GM19328 (cell line): ENCODE measurements at regions not wholly inside any gene's neighbourhood (a gene's known extent, or its start where the extent isn't known, plus 50 kb on each side); places are given as distances from the start of the nearest gene placed in this dataset.
"Not testable (repeated sequence)": the region's sequence is repeated elsewhere in the genome, so short reads cannot be mapped to it uniquely, and the experiment has no call there.

Experiments used
- ATAC-seq: cut with Tn5 transposase; IDR thresholded peaks from one replicate; pipeline ENCODE4 v1.9.1; 2021; ENCODE audit warnings: mild to moderate bottlenecking, moderate library complexity; ENCODE audit not compliant: unreplicated experiment

DNA sequence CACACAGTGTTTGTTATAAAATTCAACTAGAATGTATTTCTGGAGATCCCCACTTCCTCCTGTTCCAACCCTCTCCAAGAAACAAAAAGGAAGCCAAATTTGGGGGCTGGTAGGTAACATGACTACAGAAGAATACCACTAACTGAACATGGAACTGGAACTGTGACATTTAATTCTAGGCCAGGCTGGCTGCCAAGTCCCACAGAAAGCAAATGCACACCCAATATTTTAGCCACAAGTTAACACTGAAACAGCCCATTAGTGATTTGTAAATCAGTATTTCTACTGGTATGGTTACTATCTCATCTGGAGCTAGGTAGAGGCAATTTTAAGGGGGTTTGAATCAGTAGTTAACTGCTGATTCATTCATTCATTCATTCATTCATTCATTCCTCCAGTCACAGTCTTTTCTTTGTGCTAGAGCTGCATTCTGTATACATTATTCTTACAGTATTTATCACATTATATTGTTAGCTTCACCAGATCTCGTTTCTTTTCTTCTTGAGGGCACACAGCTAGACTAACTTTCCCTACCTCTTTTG lies 131.7 kb upstream of the GDNF start:
- no peak for ATAC-seq

- ATAC-seq, result no peak
These were observed 127.0 kb upstream of the GDNF start for GRCh38 chr5:37966871-37967270.

DNA sequence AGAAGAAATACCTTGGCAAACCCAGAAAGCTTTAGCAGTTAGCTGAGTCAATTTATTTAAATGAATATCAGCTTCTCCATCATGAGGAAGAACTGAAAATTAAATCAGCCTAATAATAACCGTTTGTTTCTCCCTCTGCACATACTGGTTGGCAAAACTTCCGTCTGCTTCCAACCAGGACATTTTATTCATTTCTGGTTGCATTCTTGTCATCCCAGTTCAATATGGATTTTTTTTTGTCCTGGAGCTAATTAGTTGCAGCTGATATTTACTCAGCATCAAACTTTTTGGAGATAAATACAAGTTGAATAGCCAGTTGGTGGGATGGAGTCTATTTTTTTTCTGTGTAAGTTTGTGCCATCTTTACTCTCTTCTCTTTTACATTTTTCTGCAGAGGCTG lies 126.5 kb upstream of the GDNF start:
- ATAC-seq, result no peak

DNA sequence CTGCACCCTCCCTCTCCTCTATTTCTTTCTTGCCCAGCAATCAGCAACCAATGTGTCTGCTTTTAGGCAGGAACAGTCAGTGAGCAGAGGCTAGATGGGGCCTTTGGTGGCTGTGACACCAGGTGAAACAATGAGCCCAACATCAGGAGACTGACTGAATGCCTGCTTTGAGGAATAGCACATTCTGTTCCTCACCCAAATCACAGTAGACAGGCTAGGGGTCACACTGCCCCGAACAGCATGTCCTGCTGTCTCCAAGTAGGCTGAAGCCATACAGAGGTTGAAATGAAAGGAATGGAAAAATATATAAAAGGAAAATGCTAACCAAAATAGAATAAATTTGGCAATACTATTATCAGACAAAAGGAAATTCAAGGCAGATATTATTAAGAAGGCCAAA lies 122.5 kb upstream of the GDNF start:
- ATAC-seq, result no peak

GRCh38 chr5:37957218-37957617 lies 117.4 kb upstream of the GDNF start:
- no peak for ATAC-seq

DNA sequence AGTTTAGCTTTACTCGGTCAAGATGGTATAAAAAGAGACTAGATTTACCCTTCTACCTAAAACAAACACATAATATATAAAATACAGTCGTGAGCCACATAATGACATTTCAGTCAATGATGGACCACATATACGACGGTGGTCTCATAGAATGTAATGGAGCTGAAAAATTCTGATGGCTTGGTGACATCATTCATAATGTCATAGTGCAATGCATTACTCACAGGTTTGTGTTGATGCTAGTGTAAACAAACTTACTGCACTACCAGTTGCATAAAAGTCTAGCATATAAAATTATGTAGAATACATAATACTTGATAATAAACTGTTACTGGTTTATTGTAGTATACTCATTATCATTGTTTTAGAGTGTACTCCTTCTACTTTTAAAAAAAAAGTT lies 115.9 kb upstream of the GDNF start:
- ATAC-seq, result no peak

GRCh38 chr5:37954561-37954960 lies 114.7 kb upstream of the GDNF start:
- no peak for ATAC-seq

DNA sequence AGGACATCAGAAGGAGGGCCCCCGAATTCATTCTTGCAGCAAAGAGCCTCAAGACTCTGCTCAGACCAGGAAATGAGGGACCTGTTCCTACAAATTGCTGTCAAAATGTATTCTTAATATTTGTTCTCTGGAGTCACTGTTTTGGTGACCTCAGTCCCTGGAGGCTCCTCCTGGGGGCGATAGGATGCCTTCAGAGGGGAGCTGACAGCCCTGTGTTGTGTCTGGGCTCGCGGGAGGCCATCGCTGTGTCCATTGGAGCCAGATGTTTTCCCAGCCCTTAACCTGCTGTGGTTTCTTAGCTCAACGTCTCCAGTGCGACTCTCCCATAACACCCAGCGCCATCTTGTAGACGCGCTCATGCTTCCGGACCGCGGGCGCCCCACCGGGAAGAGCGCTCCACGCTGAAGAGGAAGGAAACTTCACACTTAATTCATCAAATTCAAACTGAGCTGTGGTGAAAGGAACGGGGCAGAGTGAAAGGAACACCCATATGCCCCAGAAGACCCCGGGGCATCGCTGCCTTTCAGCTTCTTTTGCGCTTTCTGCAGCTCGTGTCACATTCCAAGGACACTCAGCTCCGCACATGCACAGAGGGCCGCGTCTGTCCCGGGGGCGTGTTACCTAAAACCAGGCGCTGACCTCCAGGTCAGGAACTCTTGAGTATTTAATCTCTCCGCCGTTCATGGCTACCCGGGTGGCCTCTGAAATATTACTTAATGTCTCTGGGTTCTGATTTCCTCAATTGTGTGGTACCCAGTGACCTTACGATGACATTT lies 112.3 kb upstream of the GDNF start:
- ATAC-seq, result no peak

- ATAC-seq, result no peak
These were observed 110.6 kb upstream of the GDNF start for GRCh38 chr5:37950436-37950835.

DNA sequence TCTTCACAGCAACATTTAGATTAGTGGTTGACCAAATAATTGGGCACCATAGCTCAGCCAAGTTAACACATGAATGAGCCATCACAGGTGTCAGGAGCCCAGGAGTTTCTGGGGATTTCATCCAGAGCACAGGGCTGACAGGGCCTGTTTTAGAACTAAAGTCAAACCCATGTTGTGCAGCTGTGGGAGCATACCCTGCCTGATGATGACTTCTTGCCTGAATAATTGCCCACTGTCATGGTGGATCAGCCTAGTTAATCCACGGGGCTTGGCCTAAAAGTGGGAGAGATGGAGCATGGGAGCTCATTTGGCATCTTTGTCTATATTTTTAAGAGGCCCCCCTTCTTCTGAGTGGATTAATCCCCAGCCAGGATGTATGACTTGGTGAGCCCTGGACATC lies 105.6 kb upstream of the GDNF start:
- ATAC-seq, result no peak

DNA sequence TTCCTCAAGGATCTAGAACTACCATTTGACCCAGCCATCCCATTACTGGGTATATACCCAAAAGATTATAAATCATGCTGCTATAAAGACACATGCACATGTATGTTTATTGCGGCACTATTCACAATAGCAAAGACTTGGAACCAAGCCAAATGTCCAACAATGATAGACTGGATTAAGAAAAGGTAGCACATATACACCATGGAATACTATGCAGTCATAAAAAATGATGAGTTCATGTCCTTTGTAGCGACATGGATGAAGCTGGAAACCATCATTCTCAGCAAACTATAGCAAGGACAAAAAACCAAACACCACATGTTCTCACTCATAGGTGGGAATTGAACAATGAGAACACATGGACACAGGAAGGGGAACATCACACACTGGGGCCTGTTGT lies 103.3 kb upstream of the GDNF start:
- ATAC-seq, result not testable (repeated sequence)

DNA sequence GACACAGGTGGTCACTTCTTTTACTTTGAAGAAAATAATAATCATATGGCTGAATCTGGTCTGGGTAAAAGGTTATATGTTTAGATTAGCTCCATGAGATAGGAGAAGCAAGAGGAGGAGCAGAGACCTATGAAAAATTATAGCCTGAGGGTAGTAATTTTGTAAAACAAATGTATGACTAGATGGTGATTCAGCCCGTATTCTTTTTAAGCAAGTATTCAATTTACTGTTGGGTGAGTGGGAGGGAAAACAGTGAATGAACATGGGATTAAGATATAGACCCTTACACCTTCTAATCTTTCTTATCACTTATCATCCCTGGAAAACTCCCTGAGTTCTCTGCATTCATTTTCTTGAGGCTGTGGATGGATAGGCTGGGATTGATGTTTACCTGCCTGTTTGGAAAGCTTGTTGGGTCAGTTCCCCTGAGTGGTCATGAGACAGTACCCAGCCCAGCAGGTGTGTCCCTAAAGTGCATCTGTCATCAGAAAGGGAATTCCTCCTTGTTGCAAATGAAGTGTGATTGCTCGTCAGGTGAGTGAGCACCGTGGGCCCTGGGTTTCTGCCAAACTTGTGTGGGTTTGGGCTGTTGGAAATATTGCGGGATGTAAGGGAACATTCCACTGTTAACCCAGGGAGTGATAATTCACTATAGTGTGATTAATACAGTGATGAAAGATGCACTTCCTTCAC lies 101.2 kb upstream of the GDNF start:
- ATAC-seq, result no peak

GRCh38 chr5:37938861-37939260 lies 99.0 kb upstream of the GDNF start:
- no peak for ATAC-seq

GRCh38 chr5:37938076-37938852 lies 98.4 kb upstream of the GDNF start:
- ATAC-seq, result no peak

DNA sequence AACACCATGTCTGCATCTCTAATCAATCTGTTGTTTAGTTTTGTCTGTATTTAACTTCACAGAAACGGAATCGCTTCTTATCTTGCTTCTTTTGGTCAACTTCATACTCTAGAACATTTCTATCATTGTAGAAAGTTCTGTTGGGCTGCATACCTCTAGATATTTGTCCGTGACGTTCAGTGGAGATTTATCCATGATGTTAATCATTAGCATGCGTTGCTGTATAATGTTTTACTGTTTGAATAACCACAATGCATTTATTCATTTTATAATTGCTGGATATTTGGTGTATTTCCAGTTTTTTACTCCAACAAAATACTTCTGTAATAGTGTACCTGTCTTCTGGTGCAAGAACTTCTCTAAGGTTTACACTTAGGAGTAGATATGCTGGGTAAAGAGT lies 96.2 kb upstream of the GDNF start:
- ATAC-seq, result no peak

DNA sequence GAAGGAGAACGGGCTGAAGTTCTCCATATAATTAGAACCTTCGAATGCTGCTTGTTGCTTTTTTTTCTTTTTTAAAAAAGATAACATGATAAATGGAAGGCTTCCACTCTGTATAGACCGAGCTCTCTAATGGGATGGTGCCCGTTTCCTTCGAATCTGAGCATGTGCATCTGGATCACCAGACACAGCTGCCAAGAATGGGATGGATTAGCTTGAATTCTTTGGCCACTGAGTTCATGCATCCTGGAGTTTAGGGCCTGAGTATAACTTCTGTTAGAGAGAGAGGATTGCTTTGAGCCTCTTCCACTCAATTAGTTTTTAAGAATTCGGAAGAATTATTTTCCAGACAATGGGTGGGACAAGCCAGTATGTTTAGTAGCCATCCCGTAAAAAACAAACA lies 93.7 kb upstream of the GDNF start:
- ATAC-seq, result no peak

- ATAC-seq, result no peak
These were observed 92.6 kb upstream of the GDNF start for GRCh38 chr5:37932450-37932849.

GRCh38 chr5:37931541-37931940 lies 91.7 kb upstream of the GDNF start:
- ATAC-seq, result no peak

DNA sequence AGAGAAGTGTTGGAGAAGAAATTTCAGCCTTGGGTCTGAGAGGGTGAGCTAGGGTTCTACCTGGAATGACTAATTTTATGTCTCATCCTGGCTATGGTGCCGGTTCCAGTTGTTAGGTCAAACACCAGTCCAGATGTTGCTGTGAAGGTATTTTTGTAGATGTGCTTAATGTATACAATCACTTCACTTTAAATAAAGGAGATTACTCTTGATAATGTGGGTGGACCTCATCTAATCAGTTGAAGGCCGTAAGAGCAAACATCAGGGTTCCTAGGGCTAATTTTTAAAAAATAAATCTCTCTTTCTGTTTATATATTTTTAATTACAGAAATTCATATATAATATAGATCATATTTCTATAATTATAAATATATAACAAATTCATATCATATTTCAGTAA lies 90.5 kb upstream of the GDNF start:
- no peak for ATAC-seq

GRCh38 chr5:37929791-37930190 lies 90.0 kb upstream of the GDNF start:
- no peak for ATAC-seq

GRCh38 chr5:37927753-37928152 lies 87.9 kb upstream of the GDNF start:
- ATAC-seq, result not testable (repeated sequence)

DNA sequence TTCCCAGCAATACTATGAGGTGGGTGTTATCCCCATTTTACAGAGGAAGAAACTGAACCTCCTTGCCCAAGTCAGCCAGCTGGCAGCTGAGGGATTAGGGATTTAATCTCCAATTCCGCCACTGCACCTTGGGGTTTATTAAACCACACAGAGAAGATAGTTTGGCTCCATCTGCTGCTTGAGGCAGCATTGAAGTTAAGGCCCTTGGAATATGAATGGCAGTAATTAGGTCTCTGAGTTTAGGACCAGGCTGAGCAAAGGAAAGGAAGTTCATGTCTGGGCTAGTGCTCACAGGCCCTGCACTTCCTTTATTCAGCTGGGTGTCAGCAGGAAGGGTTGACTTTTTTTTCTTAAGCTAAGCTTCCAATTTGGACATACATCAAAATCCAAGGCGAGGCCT lies 86.9 kb upstream of the GDNF start:
- ATAC-seq, result no peak
